Liver (tissue), 8 donors: ENCODE measurements at regions not wholly inside any gene's neighbourhood (a gene's known extent, or its start where the extent isn't known, plus 50 kb on each side); places are given as distances from the start of the nearest gene placed in this dataset.

Source experiments
- DNase-seq: peaks from one replicate; pipeline ENCODE4 v3.0.0-alpha.2; 2017; ENCODE audit warnings: low spot score
- H3K27ac ChIP-seq, 2 donors: one replicate each; pipeline ENCODE4 v1.7.0; 2013; ENCODE audit warnings: inconsistent platforms in 2 of 2, low read length in 2 of 2, control low read depth in 1 of 2, low read depth in 1 of 2, mild to moderate bottlenecking in 1 of 2
- H3K27me3 ChIP-seq, 4 donors: one replicate each; pipeline versions ENCODE4 v1.6.1 to v1.7.0; 2013; ENCODE audit warnings: low read length in 3 of 4, inconsistent platforms in 1 of 4, mild to moderate bottlenecking in 1 of 4, moderate library complexity in 1 of 4; ENCODE audit not compliant: control insufficient read depth in 4 of 4, insufficient read depth in 4 of 4
- H3K36me3 ChIP-seq, 4 donors: one replicate each; pipeline versions ENCODE4 v1.6.1 to v1.7.0; 2013; ENCODE audit warnings: low read length in 3 of 4, mild to moderate bottlenecking in 3 of 4, low read depth in 1 of 4, moderate library complexity in 1 of 4; ENCODE audit not compliant: control insufficient read depth in 4 of 4, insufficient read depth in 3 of 4
- H3K4me1 ChIP-seq, 4 donors: one replicate each; pipeline versions ENCODE4 v1.6.1 to v1.7.0; 2013; ENCODE audit warnings: low read length in 3 of 4, mild to moderate bottlenecking in 3 of 4, moderate library complexity in 1 of 4; ENCODE audit not compliant: control insufficient read depth in 4 of 4, insufficient read depth in 4 of 4
- H3K4me3 ChIP-seq, 3 donors: one replicate each; pipeline versions ENCODE4 v1.6.1 to v1.7.0; 2013; ENCODE audit warnings: low read length in 3 of 3, control low read depth in 1 of 3, low read depth in 1 of 3, mild to moderate bottlenecking in 1 of 3
- H3K9ac ChIP-seq, 2 donors: one replicate each; pipeline ENCODE4 v1.7.0; 2013; ENCODE audit warnings: low read length in 2 of 2, mild to moderate bottlenecking in 2 of 2, moderate library complexity in 2 of 2, control low read depth in 1 of 2, low read depth in 1 of 2
- H3K9me3 ChIP-seq, 4 donors: one replicate each; pipeline versions ENCODE4 v1.6.1 to v1.7.0; 2013; ENCODE audit warnings: low read length in 3 of 4; ENCODE audit not compliant: control insufficient read depth in 4 of 4
- ATF3 ChIP-seq: IDR thresholded peaks from 2 replicates; pipeline ENCODE4 v1.6.1; 2016; ENCODE audit warnings: antibody characterized with exemption
- CTCF ChIP-seq: fragments of 150-350 bp; IDR thresholded peaks from 2 replicates; pipeline ENCODE4 v1.5.1; 2017; ENCODE audit warnings: improper control_type of control experiment, low read depth, low read length; ENCODE audit not compliant: missing input control
- EGR1 ChIP-seq, 2 donors: IDR thresholded peaks; 2 replicates each; pipeline ENCODE4 v1.6.1; 2016 to 2018; ENCODE audit warnings: antibody characterized with exemption in 2 of 2, low read depth in 2 of 2
- FOXA1 ChIP-seq: IDR thresholded peaks from 2 replicates; pipeline ENCODE4 v1.6.1; 2016; ENCODE audit warnings: antibody characterized with exemption
- FOXA2 ChIP-seq: IDR thresholded peaks from 2 replicates; pipeline ENCODE4 v1.6.1; 2016; ENCODE audit warnings: antibody characterized with exemption
- GABPA ChIP-seq, 2 donors: IDR thresholded peaks in 1 of 2; conservative IDR thresholded peaks in 1 of 2; 2 replicates each; pipeline ENCODE4 v1.6.1; 2016; ENCODE audit warnings: antibody characterized with exemption in 2 of 2, mild to moderate bottlenecking in 1 of 2, moderate library complexity in 1 of 2
- HNF4A ChIP-seq, 2 donors: conservative IDR thresholded peaks; 2 replicates each; pipeline ENCODE4 v1.6.1; 2016; ENCODE audit warnings: antibody characterized with exemption in 2 of 2, mild to moderate bottlenecking in 2 of 2
- HNF4G ChIP-seq: IDR thresholded peaks from 2 replicates; pipeline ENCODE4 v1.6.1; 2016; ENCODE audit warnings: antibody characterized with exemption
- JUND ChIP-seq, 2 donors: IDR thresholded peaks; 2 replicates each; pipeline ENCODE4 v1.6.1; 2016; ENCODE audit warnings: antibody characterized with exemption in 2 of 2
- NR2F2 ChIP-seq: IDR thresholded peaks from 2 replicates; pipeline ENCODE4 v1.6.1; 2016; ENCODE audit warnings: antibody characterized with exemption
- RAD21 ChIP-seq, 2 donors: IDR thresholded peaks; 2 replicates each; pipeline ENCODE4 v1.6.1; 2016; ENCODE audit warnings: antibody characterized with exemption in 2 of 2, mild to moderate bottlenecking in 2 of 2
- REST ChIP-seq: IDR thresholded peaks from 2 replicates; pipeline ENCODE4 v1.6.1; 2016; ENCODE audit warnings: antibody characterized with exemption, mild to moderate bottlenecking
- RXRA ChIP-seq, 2 donors: IDR thresholded peaks; 2 replicates each; pipeline ENCODE4 v1.6.1; 2017 to 2018; ENCODE audit warnings: antibody characterized with exemption in 2 of 2, mild to moderate bottlenecking in 1 of 2
- SP1 ChIP-seq: IDR thresholded peaks from 2 replicates; pipeline ENCODE4 v1.6.1; 2018; ENCODE audit warnings: antibody characterized with exemption, mild to moderate bottlenecking
- TAF1 ChIP-seq: conservative IDR thresholded peaks from 2 replicates; pipeline ENCODE4 v1.6.1; 2016; ENCODE audit warnings: antibody characterized with exemption, mild to moderate bottlenecking
- YY1 ChIP-seq: IDR thresholded peaks from 2 replicates; pipeline ENCODE4 v1.6.1; 2016; ENCODE audit warnings: antibody characterized with exemption, mild to moderate bottlenecking
- WGBS: extraction: QIAGEN DNeasy Blood & Tissue Kit; methylation state at CpG from one replicate; pipeline ENCODE4 v1.1.7; 2013; 5-methylcytosine and 5-hydroxymethylcytosine counted together
- TF ChIP-seq, protein P1 (sequence below): IDR thresholded peaks from 2 replicates; pipeline ENCODE4 v1.6.1; 2016; ENCODE audit warnings: antibody characterized with exemption
- TF ChIP-seq, protein P2 (sequence below): IDR thresholded peaks from 2 replicates; pipeline ENCODE4 v1.6.1; 2016; ENCODE audit warnings: antibody characterized with exemption
- donor health status: healthy.
- donor health status: healthy.
- donor health status: healthy.
- donor health status: healthy.
- donor health status: healthy.

DNA sequence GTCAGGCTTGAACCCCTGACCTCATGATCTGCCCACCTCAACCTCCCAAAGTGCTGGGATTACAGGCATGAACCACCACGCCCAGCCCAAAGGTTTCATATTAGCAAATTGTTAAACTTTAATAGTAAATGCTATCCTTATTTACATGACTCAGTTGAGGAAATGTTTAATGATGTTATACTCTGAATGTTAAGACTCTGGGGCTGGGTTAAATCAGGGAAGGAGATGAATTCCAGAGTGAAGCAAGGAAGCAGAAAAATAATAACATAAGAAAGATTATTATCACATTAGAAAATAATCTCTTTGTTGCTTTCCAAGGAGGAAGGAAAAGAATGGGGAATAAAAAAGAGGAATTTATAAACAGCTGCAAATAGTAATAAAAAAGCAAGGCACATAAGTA is 105.3 kb downstream of the PTGS2 start (continued):
- TF ChIP-seq EGR1 (IDR thresholded peaks at IDR 0.05; ENCODE audit: low read depth in 2 of 2) (no peak), ATF3 (no peak), FOXA1 (no peak), YY1 (no peak), SP1 (no peak), NR2F2 (no peak), RAD21 (IDR thresholded peaks at IDR 0.05) (no peak)
- TF ChIP-seq, protein P1, sequence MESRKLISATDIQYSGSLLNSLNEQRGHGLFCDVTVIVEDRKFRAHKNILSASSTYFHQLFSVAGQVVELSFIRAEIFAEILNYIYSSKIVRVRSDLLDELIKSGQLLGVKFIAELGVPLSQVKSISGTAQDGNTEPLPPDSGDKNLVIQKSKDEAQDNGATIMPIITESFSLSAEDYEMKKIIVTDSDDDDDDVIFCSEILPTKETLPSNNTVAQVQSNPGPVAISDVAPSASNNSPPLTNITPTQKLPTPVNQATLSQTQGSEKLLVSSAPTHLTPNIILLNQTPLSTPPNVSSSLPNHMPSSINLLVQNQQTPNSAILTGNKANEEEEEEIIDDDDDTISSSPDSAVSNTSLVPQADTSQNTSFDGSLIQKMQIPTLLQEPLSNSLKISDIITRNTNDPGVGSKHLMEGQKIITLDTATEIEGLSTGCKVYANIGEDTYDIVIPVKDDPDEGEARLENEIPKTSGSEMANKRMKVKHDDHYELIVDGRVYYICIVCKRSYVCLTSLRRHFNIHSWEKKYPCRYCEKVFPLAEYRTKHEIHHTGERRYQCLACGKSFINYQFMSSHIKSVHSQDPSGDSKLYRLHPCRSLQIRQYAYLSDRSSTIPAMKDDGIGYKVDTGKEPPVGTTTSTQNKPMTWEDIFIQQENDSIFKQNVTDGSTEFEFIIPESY, result no peak
- TF ChIP-seq, protein P2, sequence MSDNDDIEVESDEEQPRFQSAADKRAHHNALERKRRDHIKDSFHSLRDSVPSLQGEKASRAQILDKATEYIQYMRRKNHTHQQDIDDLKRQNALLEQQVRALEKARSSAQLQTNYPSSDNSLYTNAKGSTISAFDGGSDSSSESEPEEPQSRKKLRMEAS, result no peak

DNA sequence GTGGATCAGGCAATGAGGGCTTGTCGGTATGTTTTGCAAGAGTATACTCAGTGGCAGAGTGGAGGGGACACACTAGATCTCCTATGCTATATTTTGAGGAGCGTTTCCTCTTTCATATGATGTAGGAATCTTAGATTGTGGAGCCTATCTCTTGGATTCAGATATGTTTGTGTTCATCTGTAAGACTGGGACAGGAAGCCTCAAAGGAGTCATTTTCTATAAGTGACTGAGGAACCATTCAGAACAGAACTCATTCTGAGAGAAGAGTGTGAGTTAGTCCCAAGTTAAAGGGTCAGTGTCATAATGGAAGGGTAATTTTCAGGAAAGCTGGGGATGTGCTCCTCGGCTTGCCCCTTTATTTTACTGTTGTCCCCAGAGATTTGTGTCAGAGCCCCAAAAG is 107.7 kb downstream of the PTGS2 start:
- H3K36me3 ChIP-seq, result no peaks in the 10 kb centered on the region
- H3K4me1 ChIP-seq, result peaks cover 0 to 9% (median 0%) of the 10 kb centered on the region in 4 donors
- H3K9me3 ChIP-seq, result no peaks in the 10 kb centered on the region
- no peaks in the 10 kb centered on the region for H3K27me3 ChIP-seq
- DNase-seq, result no peak
- H3K9ac ChIP-seq, result no peak overlapping the region
- 89% methylated on average over 3 of the region's 3 CpGs for WGBS
- TF ChIP-seq, protein P1, result no peak
- no peak for TF ChIP-seq YY1
- no peak for TF ChIP-seq HNF4A (conservative IDR thresholded peaks at IDR 0.05)
- TF ChIP-seq SP1, result no peak
- TF ChIP-seq RAD21 (IDR thresholded peaks at IDR 0.05), result no peak
- TF ChIP-seq, protein P2, result no peak
- no peak for TF ChIP-seq FOXA1
- no peak for TF ChIP-seq FOXA2
- no peak for TF ChIP-seq REST
- TF ChIP-seq JUND (IDR thresholded peaks at IDR 0.05), result no peak
- TF ChIP-seq NR2F2, result no peak
- no peak for TF ChIP-seq EGR1 (IDR thresholded peaks at IDR 0.05; ENCODE audit: low read depth in 2 of 2)
- no peak for TF ChIP-seq CTCF
- TF ChIP-seq HNF4G, result no peak
- no peak for TF ChIP-seq GABPA (IDR thresholded peaks at IDR 0.05 in 1 of 2, conservative IDR thresholded peaks at IDR 0.05 in 1 of 2)
- no peak for TF ChIP-seq TAF1
- no peak for TF ChIP-seq ATF3
- no peak for TF ChIP-seq RXRA (IDR thresholded peaks at IDR 0.05)
- H3K27ac ChIP-seq, result no peak overlapping the region
- H3K4me3 ChIP-seq, result no peak overlapping the region
